Activated CD8-positive, alpha-beta T cell treated with anti-CD3 and anti-CD28 coated beads, Interleukin-2, amount 10 ng/mL, durations not matched to agents 7 days and 5 days (primary cell): ENCODE measurements at regions not wholly inside any gene's neighbourhood (a gene's known extent, or its start where the extent isn't known, plus 50 kb on each side); places are given as distances from the start of the nearest gene placed in this dataset.

Experiments
- ATAC-seq: fragments of 150-1000 bp; cut with Tn5 transposase; one replicate; pipeline ENCODE4 v1.10.0; 2021; ENCODE audit warnings: moderate library complexity
- CTCF ChIA-PET: fragments of 350-600 bp; sonication (Branson Sonifier 250); formaldehyde crosslinking; loops from one replicate; lab custom pipeline; 2021; ENCODE audit warnings: antibody characterized with exemption; lab: Charles Lee
- POLR2A ChIA-PET: fragments of 350-600 bp; sonication (Branson Sonifier 250); formaldehyde crosslinking; loops from one replicate; lab custom pipeline; 2021; ENCODE audit warnings: antibody characterized with exemption; lab: Charles Lee
- DNase-seq: peaks from one replicate; pipeline ENCODE4 v3.0.0-alpha.2; 2020
- H3K27ac Mint-ChIP-seq: one replicate; pipeline ENCODE4 v1.8.0; 2021; ENCODE audit warnings: mild to moderate bottlenecking, mixed read lengths
- H3K27me3 Mint-ChIP-seq: one replicate; pipeline ENCODE4 v1.8.0; 2021; ENCODE audit warnings: low read depth, mixed read lengths
- H3K36me3 Mint-ChIP-seq: one replicate; pipeline ENCODE4 v1.8.0; 2021; ENCODE audit warnings: low read depth, mixed read lengths
- H3K4me1 Mint-ChIP-seq: one replicate; pipeline ENCODE4 v1.8.0; 2021; ENCODE audit warnings: low read depth, mixed read lengths
- H3K4me3 Mint-ChIP-seq: one replicate; pipeline ENCODE4 v1.8.0; 2021; ENCODE audit warnings: mild to moderate bottlenecking, mixed read lengths
- H3K9me3 Mint-ChIP-seq: one replicate; pipeline ENCODE4 v1.8.0; 2022; ENCODE audit warnings: mixed read lengths; ENCODE audit not compliant: insufficient read depth

- CTCF ChIA-PET = no interaction called here
- Mint-ChIP-seq H3K9me3 (no peaks in the 10 kb centered on the region), H3K36me3 (no peaks in the 10 kb centered on the region), H3K4me1 (no peaks in the 10 kb centered on the region), H3K27me3 (no peaks in the 10 kb centered on the region), H3K27ac (no peak overlapping the region), H3K4me3 (no peak overlapping the region)
- POLR2A ChIA-PET = no interaction called here
- no peak for ATAC-seq
- DNase-seq = no peak
Observed at GRCh38 chr3:157953565-157953964, 152.7 kb downstream of the SHOX2 start.

GRCh38 chr3:157948605-157949383 is 157.4 kb downstream of the SHOX2 start:
- CTCF ChIA-PET = no interaction called here

GRCh38 chr3:157939166-157939565 is 167.1 kb downstream of the SHOX2 start:
- Mint-ChIP-seq H3K36me3 (no peaks in the 10 kb centered on the region), H3K27me3 (no peaks in the 10 kb centered on the region), H3K9me3 (no peaks in the 10 kb centered on the region), H3K4me1 (no peaks in the 10 kb centered on the region), H3K27ac (no peak overlapping the region), H3K4me3 (no peak overlapping the region)
- ATAC-seq = no peak
- CTCF ChIA-PET = no interaction called here
- POLR2A ChIA-PET = no interaction called here
- no peak for DNase-seq

More at GRCh38 chr3:157948605-157949383, 157.4 kb downstream of the SHOX2 start:
- H3K4me3 Mint-ChIP-seq = no peak overlapping the region
- POLR2A ChIA-PET = no interaction called here
- no peaks in the 10 kb centered on the region for H3K36me3 Mint-ChIP-seq
- DNase-seq (no peak), ATAC-seq (no peak)
- H3K27ac Mint-ChIP-seq = no peak overlapping the region
- no peaks in the 10 kb centered on the region for H3K4me1 Mint-ChIP-seq
- H3K27me3 Mint-ChIP-seq = no peaks in the 10 kb centered on the region
- no peaks in the 10 kb centered on the region for H3K9me3 Mint-ChIP-seq

- Mint-ChIP-seq H3K4me3 (no peak overlapping the region), H3K27me3 (no peaks in the 10 kb centered on the region), H3K9me3 (no peaks in the 10 kb centered on the region), H3K27ac (no peak overlapping the region), H3K36me3 (no peaks in the 10 kb centered on the region), H3K4me1 (no peaks in the 10 kb centered on the region)
- CTCF ChIA-PET = interaction anchor here (0.8 kb wide), 1 partner anchor 15 kb away, joined by 4 read pairs; no protein-coding TSS in a partner anchor
- DNase-seq (no peak), ATAC-seq (no peak)
- POLR2A ChIA-PET = no interaction called here
Observed at GRCh38 chr3:157938154-157938779, 168.0 kb downstream of the SHOX2 start.

- Mint-ChIP-seq H3K27ac (no peak overlapping the region), H3K9me3 (no peaks in the 10 kb centered on the region), H3K36me3 (no peaks in the 10 kb centered on the region), H3K4me1 (no peaks in the 10 kb centered on the region), H3K4me3 (no peak overlapping the region), H3K27me3 (no peaks in the 10 kb centered on the region)
- no peak for ATAC-seq
- DNase-seq = no peak
- POLR2A ChIA-PET = no interaction called here
- CTCF ChIA-PET = interaction anchor here (1.2 kb wide), 1 partner anchor 9 kb away, joined by 3 read pairs; no protein-coding TSS in a partner anchor
Observed at GRCh38 chr3:157931517-157931916, 174.7 kb downstream of the SHOX2 start.

GRCh38 chr3:157930000-157930780 is 176.0 kb downstream of the SHOX2 start:
- DNase-seq = no peak
- Mint-ChIP-seq H3K27me3 (no peaks in the 10 kb centered on the region), H3K4me1 (no peaks in the 10 kb centered on the region), H3K27ac (no peak overlapping the region), H3K9me3 (no peaks in the 10 kb centered on the region), H3K4me3 (no peak overlapping the region), H3K36me3 (no peaks in the 10 kb centered on the region)
- CTCF ChIA-PET = interaction anchor here (1.2 kb wide), 1 partner anchor 11 kb away, joined by 3 read pairs; no protein-coding TSS in a partner anchor
- POLR2A ChIA-PET = no interaction called here
- ATAC-seq = no peak

DNA sequence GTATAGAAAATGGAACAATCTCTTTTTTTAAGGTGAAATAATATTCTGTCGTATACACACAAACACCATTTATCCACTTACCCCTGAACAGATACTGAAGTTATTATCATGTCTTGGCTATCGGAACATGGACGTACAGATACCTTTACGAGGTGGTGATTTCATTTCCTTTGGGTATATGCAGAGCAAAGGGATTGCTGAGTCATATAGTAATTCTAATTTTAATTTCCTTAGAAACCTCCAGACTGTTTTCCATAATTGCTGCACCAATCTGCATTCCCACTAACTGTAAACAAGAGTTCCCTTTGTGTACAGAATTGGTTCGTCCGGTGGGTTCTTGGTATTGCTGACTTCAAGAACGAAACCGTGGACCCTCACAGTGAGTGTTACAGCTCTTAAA is 179.4 kb downstream of the SHOX2 start:
- H3K4me3 Mint-ChIP-seq = no peak overlapping the region
- no peaks in the 10 kb centered on the region for H3K9me3 Mint-ChIP-seq
- ATAC-seq (no peak), DNase-seq (no peak)
- H3K36me3 Mint-ChIP-seq = no peaks in the 10 kb centered on the region
- no peaks in the 10 kb centered on the region for H3K4me1 Mint-ChIP-seq
- ChIA-PET CTCF (no interaction called here), POLR2A (no interaction called here)
- no peaks in the 10 kb centered on the region for H3K27me3 Mint-ChIP-seq
- no peak overlapping the region for H3K27ac Mint-ChIP-seq

- H3K27ac Mint-ChIP-seq = no peak overlapping the region
- H3K9me3 Mint-ChIP-seq = no peaks in the 10 kb centered on the region
- H3K4me3 Mint-ChIP-seq = no peak overlapping the region
- no peaks in the 10 kb centered on the region for H3K36me3 Mint-ChIP-seq
- H3K27me3 Mint-ChIP-seq = no peaks in the 10 kb centered on the region
- DNase-seq (no peak), ATAC-seq (no peak)
- ChIA-PET CTCF (no interaction called here), POLR2A (no interaction called here)
- H3K4me1 Mint-ChIP-seq = no peaks in the 10 kb centered on the region
Observed at GRCh38 chr3:157922614-157923013, 183.6 kb downstream of the SHOX2 start.

GRCh38 chr3:157921811-157922210 is 184.4 kb downstream of the SHOX2 start:
- DNase-seq (no peak), ATAC-seq (no peak)
- H3K36me3 Mint-ChIP-seq = no peaks in the 10 kb centered on the region
- H3K4me1 Mint-ChIP-seq = no peaks in the 10 kb centered on the region
- H3K9me3 Mint-ChIP-seq = no peaks in the 10 kb centered on the region
- ChIA-PET CTCF (no interaction called here), POLR2A (no interaction called here)
- H3K27ac Mint-ChIP-seq = no peak overlapping the region
- H3K4me3 Mint-ChIP-seq = no peak overlapping the region
- H3K27me3 Mint-ChIP-seq = no peaks in the 10 kb centered on the region

- no peaks in the 10 kb centered on the region for H3K4me1 Mint-ChIP-seq
- ChIA-PET POLR2A (no interaction called here), CTCF (no interaction called here)
- no peak overlapping the region for H3K27ac Mint-ChIP-seq
- H3K4me3 Mint-ChIP-seq = no peak overlapping the region
- no peaks in the 10 kb centered on the region for H3K36me3 Mint-ChIP-seq
- no peaks in the 10 kb centered on the region for H3K27me3 Mint-ChIP-seq
- H3K9me3 Mint-ChIP-seq = no peaks in the 10 kb centered on the region
- DNase-seq (no peak), ATAC-seq (no peak)
Observed at GRCh38 chr3:157920822-157921700, 185.2 kb downstream of the SHOX2 start.

DNA sequence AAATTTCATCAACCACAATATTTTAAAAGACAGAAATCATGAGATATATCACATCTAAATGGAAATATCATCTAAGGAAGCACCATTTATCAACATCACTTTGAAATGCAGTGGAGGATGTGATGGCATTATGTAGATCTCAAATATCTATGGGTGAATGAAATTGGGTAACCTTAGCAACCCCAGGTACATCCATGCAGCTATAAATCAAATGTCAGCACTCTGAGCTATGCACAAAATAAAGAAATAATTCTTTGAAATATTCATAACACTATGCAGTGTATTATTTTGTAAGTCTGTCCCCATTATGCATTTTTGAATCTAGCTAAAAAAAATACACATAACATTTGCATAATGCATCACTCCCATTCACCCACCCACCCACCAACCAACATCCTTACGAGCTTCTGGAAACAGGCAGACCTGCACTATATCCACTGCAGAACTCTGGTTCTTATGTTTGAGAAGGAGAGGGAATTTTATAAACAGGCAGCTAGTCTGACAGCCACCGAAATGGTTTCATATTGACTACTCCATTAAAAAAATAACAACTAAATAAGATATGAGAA is 186.8 kb downstream of the SHOX2 start:
- CTCF ChIA-PET = no interaction called here
- Mint-ChIP-seq H3K27ac (no peak overlapping the region), H3K9me3 (no peaks in the 10 kb centered on the region), H3K27me3 (no peaks in the 10 kb centered on the region), H3K4me1 (no peaks in the 10 kb centered on the region), H3K36me3 (no peaks in the 10 kb centered on the region), H3K4me3 (no peak overlapping the region)
- DNase-seq = no peak
- POLR2A ChIA-PET = no interaction called here
- no peak for ATAC-seq
